Body of pancreas (tissue), 4 donors: ENCODE measurements at regions not wholly inside any gene's neighbourhood (a gene's known extent, or its start where the extent isn't known, plus 50 kb on each side); places are given as distances from the start of the nearest gene placed in this dataset.

ENCODE experiments used
- POLR2A ChIP-seq, 3 donors: fragments of 450-650 bp; IDR thresholded peaks; one replicate each; pipeline ENCODE4 v1.6.1; 2016; ENCODE audit warnings: antibody characterized with exemption in 3 of 3, mild to moderate bottlenecking in 2 of 3
- TF ChIP-seq, protein P1 (sequence below), 7 experiments: fragments of 450-650 bp in 4 of 7; fragments of 200-600 bp in 3 of 7; sonication (generic) in 3 of 7; IDR thresholded peaks; one replicate each; pipeline ENCODE4 v1.5.1; 2016 to 2019; ENCODE audit warnings: antibody characterized with exemption in 7 of 7

DNA sequence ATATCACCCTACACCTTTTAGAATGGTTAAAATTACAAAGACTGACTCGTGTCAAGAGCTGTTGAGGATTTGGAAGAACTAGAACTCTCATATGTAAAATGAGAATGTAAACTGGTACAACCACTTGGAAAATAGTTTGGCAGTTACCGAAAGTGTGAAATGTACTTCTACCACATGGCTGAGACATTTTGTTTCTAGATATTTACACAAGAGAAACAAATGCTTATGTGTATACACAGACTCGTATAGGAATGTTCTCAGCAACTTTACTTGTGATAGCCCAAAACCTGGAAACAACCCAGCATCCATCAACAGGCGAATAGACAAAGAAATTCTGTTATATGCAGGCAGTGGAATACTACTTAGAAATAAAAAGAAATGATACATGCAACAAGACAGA lies 103.0 kb downstream of the BRMS1L start:
- TF ChIP-seq, protein P1, sequence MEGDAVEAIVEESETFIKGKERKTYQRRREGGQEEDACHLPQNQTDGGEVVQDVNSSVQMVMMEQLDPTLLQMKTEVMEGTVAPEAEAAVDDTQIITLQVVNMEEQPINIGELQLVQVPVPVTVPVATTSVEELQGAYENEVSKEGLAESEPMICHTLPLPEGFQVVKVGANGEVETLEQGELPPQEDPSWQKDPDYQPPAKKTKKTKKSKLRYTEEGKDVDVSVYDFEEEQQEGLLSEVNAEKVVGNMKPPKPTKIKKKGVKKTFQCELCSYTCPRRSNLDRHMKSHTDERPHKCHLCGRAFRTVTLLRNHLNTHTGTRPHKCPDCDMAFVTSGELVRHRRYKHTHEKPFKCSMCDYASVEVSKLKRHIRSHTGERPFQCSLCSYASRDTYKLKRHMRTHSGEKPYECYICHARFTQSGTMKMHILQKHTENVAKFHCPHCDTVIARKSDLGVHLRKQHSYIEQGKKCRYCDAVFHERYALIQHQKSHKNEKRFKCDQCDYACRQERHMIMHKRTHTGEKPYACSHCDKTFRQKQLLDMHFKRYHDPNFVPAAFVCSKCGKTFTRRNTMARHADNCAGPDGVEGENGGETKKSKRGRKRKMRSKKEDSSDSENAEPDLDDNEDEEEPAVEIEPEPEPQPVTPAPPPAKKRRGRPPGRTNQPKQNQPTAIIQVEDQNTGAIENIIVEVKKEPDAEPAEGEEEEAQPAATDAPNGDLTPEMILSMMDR (IDR thresholded peaks at IDR 0.05), result no peak
- no peak for TF ChIP-seq POLR2A (IDR thresholded peaks at IDR 0.05)
